OCI-LY3 (cell line): ENCODE measurements at regions not wholly inside any gene's neighbourhood (a gene's known extent, or its start where the extent isn't known, plus 50 kb on each side); places are given as distances from the start of the nearest gene placed in this dataset.

Experiments used
- EZH2phosphoT487 ChIP-seq: fragments of 200-600 bp; shearing (Covaris generic); IDR thresholded peaks from 2 replicates; pipeline ENCODE4 v1.6.1; 2018; ENCODE audit warnings: antibody characterized with exemption, mixed run types, low read depth
- TF ChIP-seq, protein P1 (sequence below): fragments of 200-600, 300-600 bp; sonication (generic); IDR thresholded peaks from 2 replicates; pipeline ENCODE4 v1.5.1; 2014; ENCODE audit warnings: antibody characterized with exemption, low read length, low read depth

DNA sequence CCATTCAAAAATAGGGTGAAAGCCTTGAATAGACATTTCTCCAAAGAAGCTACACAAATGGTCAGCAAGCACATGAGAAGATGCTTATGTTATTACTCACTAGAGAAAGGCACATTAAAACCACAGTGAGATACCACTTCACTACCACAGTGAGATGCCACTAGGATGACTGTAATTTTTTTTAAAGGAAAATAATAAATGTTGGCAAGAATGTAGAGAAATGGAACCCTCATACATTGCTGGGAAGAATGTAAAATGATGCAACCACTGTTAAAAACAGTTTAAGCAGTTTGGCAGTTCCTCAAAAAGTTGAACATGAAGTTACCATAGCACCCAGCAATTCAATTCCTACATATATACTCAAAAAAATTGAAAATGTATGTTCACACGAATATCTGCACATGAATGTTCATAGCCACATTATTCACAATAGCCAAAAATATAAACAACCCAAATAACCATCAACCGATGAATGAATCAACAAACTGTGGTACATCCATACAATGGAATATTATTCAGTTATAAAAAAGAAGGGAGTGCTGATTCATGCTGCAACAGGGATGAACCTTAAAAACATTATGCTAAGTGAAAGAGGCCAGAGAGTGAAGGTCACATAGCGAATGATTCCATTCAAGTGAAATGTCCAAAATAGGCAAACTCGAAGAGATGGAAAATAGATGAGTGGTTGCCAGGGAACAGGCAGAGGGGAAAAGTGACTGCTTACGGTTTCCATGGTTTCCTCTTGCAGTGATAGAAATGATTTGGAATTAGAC, 156.2 kb upstream of the NDUFV2 start:
- TF ChIP-seq, protein P1, sequence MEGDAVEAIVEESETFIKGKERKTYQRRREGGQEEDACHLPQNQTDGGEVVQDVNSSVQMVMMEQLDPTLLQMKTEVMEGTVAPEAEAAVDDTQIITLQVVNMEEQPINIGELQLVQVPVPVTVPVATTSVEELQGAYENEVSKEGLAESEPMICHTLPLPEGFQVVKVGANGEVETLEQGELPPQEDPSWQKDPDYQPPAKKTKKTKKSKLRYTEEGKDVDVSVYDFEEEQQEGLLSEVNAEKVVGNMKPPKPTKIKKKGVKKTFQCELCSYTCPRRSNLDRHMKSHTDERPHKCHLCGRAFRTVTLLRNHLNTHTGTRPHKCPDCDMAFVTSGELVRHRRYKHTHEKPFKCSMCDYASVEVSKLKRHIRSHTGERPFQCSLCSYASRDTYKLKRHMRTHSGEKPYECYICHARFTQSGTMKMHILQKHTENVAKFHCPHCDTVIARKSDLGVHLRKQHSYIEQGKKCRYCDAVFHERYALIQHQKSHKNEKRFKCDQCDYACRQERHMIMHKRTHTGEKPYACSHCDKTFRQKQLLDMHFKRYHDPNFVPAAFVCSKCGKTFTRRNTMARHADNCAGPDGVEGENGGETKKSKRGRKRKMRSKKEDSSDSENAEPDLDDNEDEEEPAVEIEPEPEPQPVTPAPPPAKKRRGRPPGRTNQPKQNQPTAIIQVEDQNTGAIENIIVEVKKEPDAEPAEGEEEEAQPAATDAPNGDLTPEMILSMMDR: no peak
- TF ChIP-seq EZH2phosphoT487: no peak
